ENCODE measurements at regions not wholly inside any gene's neighbourhood (a gene's known extent, or its start where the extent isn't known, plus 50 kb on each side); places are given as distances from the start of the nearest gene placed in this dataset.

DNA sequence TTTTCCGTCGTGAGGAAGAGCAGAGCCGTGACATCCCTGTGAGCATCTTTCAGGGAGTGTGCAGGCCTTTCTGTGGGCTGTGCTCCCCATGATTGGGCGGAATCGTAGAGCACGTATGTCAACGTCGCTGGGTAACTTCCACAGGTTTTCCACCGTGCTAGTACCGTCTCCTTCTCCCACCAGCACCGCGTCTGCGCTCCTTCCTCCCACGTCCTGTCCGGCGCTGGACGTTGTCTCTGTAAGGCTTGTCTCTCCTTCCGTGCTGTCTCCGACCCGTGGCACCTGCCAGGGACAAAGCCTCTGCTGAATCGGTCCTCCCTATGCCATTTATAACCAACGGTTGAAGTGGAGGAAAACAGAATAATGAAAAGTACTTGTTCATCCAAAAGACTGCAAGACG lies 386.7 kb downstream of the BRD1 start:
- Mint-ChIP-seq H3K27ac (no peak overlapping the region), H3K36me3 (ENCODE audit: low read depth) (peaks cover 2% of the 10 kb centered on the region), H3K9me3 (no peaks in the 10 kb centered on the region), H3K4me3 (no peak overlapping the region), H3K27me3 (no peaks in the 10 kb centered on the region), H3K4me1 (no peaks in the 10 kb centered on the region)
- no peak for DNase-seq
- ChIA-PET POLR2A (no interaction called here), CTCF (no interaction called here)

DNA sequence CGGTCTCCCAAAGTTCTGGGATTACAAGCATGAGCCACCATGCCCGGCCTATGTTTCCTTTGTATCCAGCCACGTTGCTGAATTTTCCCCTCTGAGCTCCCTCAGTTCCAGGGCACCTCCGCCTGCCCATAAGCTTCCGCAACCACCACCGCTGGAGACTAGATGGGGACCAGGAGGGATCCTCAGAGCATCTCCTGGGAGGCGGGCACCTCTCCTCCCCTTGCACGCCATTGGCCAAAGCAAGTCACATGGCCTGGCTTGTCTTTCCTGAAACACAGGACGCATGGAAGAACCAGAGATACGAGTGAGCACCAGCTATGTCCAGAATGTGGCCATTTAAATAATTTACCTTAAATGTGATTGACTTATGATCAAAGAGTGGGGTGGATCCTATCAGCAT lies 388.3 kb downstream of the BRD1 start:
- ChIA-PET CTCF (no interaction called here), POLR2A (no interaction called here)
- H3K36me3 Mint-ChIP-seq (ENCODE audit: low read depth), result peaks cover 2% of the 10 kb centered on the region
- H3K9me3 Mint-ChIP-seq, result no peaks in the 10 kb centered on the region
- H3K27ac Mint-ChIP-seq, result no peak overlapping the region
- no peaks in the 10 kb centered on the region for H3K4me1 Mint-ChIP-seq
- no peaks in the 10 kb centered on the region for H3K27me3 Mint-ChIP-seq
- DNase-seq, result no peak
- no peak overlapping the region for H3K4me3 Mint-ChIP-seq

DNA sequence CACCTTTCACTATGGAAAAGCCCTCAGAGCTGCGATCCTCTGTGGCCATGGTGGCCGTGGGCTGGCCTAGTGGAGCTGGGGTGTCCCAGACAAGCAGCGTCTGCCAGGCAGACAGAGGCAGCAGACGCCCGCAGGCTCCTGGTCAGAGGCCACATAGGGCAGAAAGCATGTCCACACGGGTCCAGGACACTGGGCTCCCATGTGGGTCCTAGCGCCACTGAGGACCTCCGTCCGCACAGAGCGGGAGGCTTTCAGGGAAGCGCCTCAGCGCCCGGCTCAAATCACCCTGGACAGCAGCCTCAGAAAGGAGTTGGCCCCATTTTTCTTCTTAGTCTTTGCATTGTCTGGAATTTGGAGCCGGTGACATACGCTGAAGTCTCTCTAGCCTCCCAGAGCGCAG lies 389.7 kb downstream of the BRD1 start:
- H3K36me3 Mint-ChIP-seq (ENCODE audit: low read depth), result peaks cover 2% of the 10 kb centered on the region
- no peaks in the 10 kb centered on the region for H3K27me3 Mint-ChIP-seq
- no peak overlapping the region for H3K4me3 Mint-ChIP-seq
- no peaks in the 10 kb centered on the region for H3K9me3 Mint-ChIP-seq
- POLR2A ChIA-PET, result no interaction called here
- CTCF ChIA-PET, result no interaction called here
- no peaks in the 10 kb centered on the region for H3K4me1 Mint-ChIP-seq
- DNase-seq, result no peak
- H3K27ac Mint-ChIP-seq, result no peak overlapping the region

DNA sequence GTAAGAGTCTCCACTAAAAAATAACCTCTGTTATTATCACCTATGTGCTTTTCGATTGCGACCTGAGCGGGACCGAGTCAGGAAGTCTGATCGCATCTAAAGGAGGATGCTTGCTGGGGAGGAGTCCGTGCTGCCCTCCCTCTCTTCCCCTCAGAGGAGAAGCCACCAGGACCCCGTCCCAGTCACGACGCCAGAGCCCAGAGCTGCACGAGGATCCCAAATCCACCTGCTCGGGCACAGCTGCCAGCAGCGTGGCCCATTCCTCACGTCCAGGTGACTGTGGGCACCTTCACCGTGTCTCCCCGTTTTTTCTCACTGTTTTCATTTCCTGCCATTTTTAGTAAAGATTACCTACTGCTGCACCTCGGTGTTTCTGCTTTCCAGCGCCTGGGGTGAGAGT lies 390.3 kb downstream of the BRD1 start:
- H3K9me3 Mint-ChIP-seq, result no peaks in the 10 kb centered on the region
- peaks cover 2% of the 10 kb centered on the region for H3K36me3 Mint-ChIP-seq (ENCODE audit: low read depth)
- no peaks in the 10 kb centered on the region for H3K4me1 Mint-ChIP-seq
- no peak for DNase-seq
- H3K4me3 Mint-ChIP-seq, result no peak overlapping the region
- POLR2A ChIA-PET, result no interaction called here
- CTCF ChIA-PET, result no interaction called here
- no peaks in the 10 kb centered on the region for H3K27me3 Mint-ChIP-seq
- H3K27ac Mint-ChIP-seq, result no peak overlapping the region

DNA sequence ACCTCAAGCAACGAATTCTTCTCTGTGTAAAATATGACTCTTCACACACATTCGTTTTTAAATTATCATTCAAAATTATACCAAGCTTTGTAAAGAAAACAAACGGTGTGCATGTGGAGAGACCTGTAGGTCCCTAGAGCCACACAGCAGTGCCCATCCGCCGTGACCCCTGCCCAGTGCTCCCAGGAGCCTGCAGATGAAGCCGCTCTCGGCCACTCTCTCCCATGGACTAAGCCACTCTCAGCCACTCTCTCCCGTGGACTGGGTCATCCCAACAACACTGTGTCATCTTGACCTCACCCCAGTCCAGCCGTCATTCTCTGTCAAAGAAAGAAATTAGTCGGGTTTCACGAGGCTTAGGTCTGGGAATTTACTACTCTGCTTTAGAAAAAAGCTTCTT lies 391.6 kb downstream of the BRD1 start:
- H3K27ac Mint-ChIP-seq, result no peak overlapping the region
- peaks cover 2% of the 10 kb centered on the region for H3K36me3 Mint-ChIP-seq (ENCODE audit: low read depth)
- DNase-seq, result no peak
- CTCF ChIA-PET, result no interaction called here
- no peaks in the 10 kb centered on the region for H3K9me3 Mint-ChIP-seq
- POLR2A ChIA-PET, result no interaction called here
- H3K4me1 Mint-ChIP-seq, result no peaks in the 10 kb centered on the region
- no peak overlapping the region for H3K4me3 Mint-ChIP-seq
- no peaks in the 10 kb centered on the region for H3K27me3 Mint-ChIP-seq

DNA sequence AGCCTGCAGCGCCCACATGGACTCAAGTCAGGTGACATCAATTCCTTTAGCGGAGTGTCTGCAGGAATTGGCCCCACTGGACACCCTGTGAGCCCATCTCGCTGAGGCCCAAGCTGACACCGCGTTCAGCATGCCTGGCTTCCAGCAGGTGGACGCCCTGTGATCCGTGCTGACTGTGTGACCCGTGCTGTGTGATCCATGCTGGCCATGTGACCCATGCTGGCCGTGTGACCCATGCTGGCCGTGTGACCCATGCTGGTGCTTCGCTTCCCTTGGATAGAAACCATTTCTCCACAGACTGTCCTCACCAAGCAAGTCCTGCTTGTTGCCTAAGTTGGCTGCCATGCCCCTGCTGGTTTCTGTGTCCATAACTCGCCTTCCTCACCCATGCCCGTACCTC lies 392.1 kb downstream of the BRD1 start:
- CTCF ChIA-PET, result no interaction called here
- Mint-ChIP-seq H3K4me3 (no peak overlapping the region), H3K4me1 (no peaks in the 10 kb centered on the region), H3K27ac (no peak overlapping the region), H3K9me3 (no peaks in the 10 kb centered on the region), H3K27me3 (no peaks in the 10 kb centered on the region), H3K36me3 (ENCODE audit: low read depth) (no peaks in the 10 kb centered on the region)
- DNase-seq, result no peak
- POLR2A ChIA-PET, result no interaction called here

DNA sequence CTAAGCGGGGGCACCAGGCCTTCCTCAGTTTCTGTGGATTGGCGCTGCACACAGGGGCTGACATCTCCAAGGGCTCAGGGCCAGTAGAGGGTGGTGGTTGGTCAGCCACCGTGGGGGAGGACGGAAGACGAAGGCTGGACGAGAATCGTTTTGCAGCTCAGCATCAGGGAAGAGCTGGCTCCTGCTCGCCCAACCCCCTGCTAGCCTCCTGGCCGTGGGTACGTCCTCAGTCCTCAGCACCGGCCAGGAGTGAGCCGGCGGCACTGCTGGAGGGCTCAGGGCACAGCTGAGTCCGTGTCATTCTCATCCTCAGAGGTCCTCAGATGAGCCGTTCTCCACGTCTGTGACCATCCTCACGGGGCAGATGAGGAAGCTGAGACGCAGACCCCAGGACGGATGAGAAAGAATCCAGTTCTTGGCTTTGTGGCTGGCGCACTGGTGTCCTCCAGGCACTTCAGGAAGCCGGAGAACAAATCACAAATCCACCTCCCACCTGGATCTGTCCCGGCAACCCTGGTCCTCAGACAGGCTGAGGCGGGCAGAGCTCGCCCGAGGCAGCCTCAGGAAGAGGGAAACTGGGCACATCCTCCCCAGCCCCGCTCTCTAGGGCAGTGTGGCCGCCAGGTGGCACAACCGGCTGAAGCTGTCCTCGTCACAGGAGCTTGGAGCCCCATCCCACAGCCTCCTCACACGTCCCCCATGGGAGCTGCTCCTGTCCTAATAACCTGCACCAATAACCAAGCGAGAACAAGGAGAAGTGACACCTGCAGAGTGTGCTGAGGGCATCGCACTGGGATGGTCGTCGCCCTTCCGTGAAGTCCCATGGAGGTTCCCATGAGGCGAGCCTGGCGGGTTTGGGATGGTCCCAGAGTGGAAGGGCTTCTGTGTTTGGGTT lies 393.7 kb downstream of the BRD1 start:
- Mint-ChIP-seq H3K4me1 (no peaks in the 10 kb centered on the region), H3K9me3 (no peaks in the 10 kb centered on the region), H3K36me3 (ENCODE audit: low read depth) (no peaks in the 10 kb centered on the region), H3K4me3 (no peak overlapping the region), H3K27ac (no peak overlapping the region), H3K27me3 (no peaks in the 10 kb centered on the region)
- ChIA-PET POLR2A (no interaction called here), CTCF (no interaction called here)
- DNase-seq, result no peak

DNA sequence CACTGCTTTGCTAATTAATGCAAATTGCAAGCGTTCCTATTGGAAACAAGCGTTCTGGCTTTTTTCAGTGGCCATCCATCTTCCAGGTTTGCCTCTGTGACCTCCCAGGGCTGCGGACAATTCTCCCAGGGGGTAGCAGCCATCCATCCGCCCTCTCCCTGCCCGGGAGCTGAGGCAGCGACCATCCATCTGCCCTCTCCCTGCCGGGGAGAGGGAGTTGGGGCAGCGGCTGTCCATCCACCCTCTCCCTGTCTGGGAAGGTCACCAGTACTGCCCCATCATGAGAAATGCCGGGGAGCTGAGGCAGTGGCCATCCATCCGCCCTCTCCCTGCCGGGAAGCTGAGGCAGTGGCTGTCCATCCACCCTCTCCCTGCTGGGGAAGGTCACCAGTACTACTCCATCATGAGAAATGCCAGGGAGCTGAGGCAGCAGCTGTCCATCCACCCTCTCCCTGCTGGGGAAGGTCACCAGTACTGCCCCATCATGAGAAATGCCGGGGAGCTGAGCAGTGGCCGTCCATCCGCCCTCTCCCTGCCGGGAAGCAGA lies 394.7 kb downstream of the BRD1 start:
- Mint-ChIP-seq H3K27me3 (no peaks in the 10 kb centered on the region), H3K4me3 (no peak overlapping the region), H3K36me3 (ENCODE audit: low read depth) (no peaks in the 10 kb centered on the region), H3K27ac (no peak overlapping the region), H3K9me3 (no peaks in the 10 kb centered on the region), H3K4me1 (no peaks in the 10 kb centered on the region)
- no peak for DNase-seq
- CTCF ChIA-PET, result no interaction called here
- POLR2A ChIA-PET, result no interaction called here

DNA sequence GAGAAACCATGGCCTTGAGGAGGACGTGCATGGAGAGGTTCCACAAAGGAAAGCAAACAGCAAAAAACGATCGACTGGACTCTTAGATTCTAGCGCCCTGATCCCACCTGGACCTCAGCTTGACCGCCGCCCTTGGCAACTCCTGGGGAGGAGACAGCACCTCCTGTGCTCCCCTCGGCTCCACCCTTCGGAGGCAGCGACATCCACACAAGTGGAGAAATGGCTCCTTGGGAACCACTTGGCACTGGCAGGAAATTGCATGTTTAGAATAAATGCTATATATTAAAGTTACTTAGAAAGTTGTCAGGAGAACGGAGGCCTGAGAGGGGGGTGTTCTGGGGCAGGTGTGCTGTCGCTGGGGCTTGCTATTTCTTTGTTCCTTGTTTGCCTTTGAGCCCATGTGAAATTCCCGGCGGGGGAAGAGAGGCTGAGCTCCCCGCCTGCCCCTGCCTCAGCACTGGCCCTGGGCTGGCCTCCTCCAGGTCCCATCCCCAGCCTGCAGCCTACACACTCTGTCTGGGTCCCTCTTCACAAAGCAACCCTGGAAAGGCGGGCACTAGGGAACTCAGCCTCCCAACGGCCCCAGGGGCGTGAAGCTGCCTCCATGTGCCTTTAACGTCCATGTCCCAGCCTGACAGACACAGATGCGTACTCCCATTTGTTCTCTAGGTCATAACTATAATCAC lies 395.3 kb downstream of the BRD1 start:
- DNase-seq, result no peak
- no peak overlapping the region for H3K27ac Mint-ChIP-seq
- H3K9me3 Mint-ChIP-seq, result no peaks in the 10 kb centered on the region
- no peaks in the 10 kb centered on the region for H3K36me3 Mint-ChIP-seq (ENCODE audit: low read depth)
- H3K27me3 Mint-ChIP-seq, result no peaks in the 10 kb centered on the region
- CTCF ChIA-PET, result interaction anchor here (0.7 kb wide), 1 partner anchor 280 kb away, joined by 3 read pairs; no protein-coding TSS in a partner anchor
- no peak overlapping the region for H3K4me3 Mint-ChIP-seq
- no peaks in the 10 kb centered on the region for H3K4me1 Mint-ChIP-seq
- POLR2A ChIA-PET, result interaction anchor here (0.6 kb wide), 1 partner anchor 56 kb away, joined by 4 read pairs; no protein-coding TSS in a partner anchor

DNA sequence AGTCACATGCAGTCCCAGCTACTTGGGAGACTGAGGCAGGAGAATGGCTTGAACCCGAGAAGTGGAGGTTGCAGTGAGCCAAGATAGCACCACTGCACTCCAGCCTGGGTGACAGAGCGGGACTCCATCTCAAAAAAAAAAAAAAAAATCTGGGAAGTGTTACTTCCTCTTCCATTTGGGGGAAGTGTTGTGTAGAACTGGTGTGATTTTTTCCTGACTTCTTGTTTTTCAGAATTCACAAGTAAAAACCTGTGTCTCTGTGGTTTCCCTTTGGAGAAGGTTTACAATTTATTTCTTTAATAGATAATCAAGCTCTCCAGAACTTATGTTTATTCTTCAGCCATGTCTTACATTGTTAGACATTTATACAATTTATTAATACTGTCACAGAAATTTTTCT lies 396.1 kb downstream of the BRD1 start:
- no peaks in the 10 kb centered on the region for H3K4me1 Mint-ChIP-seq
- DNase-seq, result no peak
- no peaks in the 10 kb centered on the region for H3K27me3 Mint-ChIP-seq
- ChIA-PET CTCF (interaction anchor here (0.7 kb wide), 1 partner anchor 280 kb away, joined by 3 read pairs; no protein-coding TSS in a partner anchor), POLR2A (interaction anchor here (0.6 kb wide), 1 partner anchor 55 kb away, joined by 4 read pairs; no protein-coding TSS in a partner anchor)
- H3K9me3 Mint-ChIP-seq, result no peaks in the 10 kb centered on the region
- no peaks in the 10 kb centered on the region for H3K36me3 Mint-ChIP-seq (ENCODE audit: low read depth)
- no peak overlapping the region for H3K4me3 Mint-ChIP-seq
- no peak overlapping the region for H3K27ac Mint-ChIP-seq

DNA sequence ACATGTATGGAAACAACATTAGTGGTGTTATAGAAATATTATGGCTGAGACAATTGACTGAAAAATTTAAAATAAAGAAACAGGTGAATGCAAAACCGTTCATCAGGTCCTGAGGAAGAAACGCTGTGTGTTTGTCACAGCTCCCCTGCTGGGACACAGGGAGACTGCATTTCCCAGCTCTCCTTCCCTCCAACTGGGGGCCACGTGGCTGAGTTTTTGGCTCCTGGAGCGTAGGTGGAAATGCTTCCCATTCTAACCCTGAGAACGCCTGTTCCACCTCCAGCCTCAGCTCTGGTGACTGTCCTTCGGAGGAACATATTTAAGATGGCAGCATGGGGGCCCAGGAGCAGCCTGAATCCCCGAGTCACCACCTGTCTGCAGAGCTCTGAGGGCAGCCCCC lies 398.6 kb downstream of the BRD1 start:
- CTCF ChIA-PET, result no interaction called here
- H3K4me3 Mint-ChIP-seq, result no peak overlapping the region
- H3K4me1 Mint-ChIP-seq, result no peaks in the 10 kb centered on the region
- no peaks in the 10 kb centered on the region for H3K9me3 Mint-ChIP-seq
- no peak overlapping the region for H3K27ac Mint-ChIP-seq
- POLR2A ChIA-PET, result no interaction called here
- no peak for DNase-seq
- H3K27me3 Mint-ChIP-seq, result no peaks in the 10 kb centered on the region
- H3K36me3 Mint-ChIP-seq (ENCODE audit: low read depth), result no peaks in the 10 kb centered on the region

DNA sequence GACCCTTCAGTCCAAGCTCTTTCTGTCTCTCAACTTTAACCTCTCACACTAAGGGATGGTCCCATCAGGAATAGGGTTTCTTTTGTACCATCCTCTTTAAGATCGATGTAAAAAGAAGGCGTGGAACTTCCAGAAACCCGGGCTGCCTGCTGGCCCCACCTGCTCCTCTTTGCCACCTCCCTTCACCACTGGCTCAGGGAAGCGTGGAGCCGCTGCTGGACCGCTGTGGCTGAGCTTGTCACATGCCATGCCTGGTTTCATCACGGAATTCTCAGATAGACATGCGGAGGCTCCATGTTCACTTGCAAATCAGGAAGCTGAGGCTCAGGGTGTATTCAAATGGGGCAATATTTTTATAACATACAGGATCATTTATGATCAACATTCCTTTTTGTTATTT lies 399.7 kb downstream of the BRD1 start:
- H3K27me3 Mint-ChIP-seq, result no peaks in the 10 kb centered on the region
- H3K9me3 Mint-ChIP-seq, result no peaks in the 10 kb centered on the region
- H3K4me1 Mint-ChIP-seq, result no peaks in the 10 kb centered on the region
- no peaks in the 10 kb centered on the region for H3K36me3 Mint-ChIP-seq (ENCODE audit: low read depth)
- H3K4me3 Mint-ChIP-seq, result no peak overlapping the region
- DNase-seq, result no peak
- POLR2A ChIA-PET, result no interaction called here
- no peak overlapping the region for H3K27ac Mint-ChIP-seq
- CTCF ChIA-PET, result no interaction called here

DNA sequence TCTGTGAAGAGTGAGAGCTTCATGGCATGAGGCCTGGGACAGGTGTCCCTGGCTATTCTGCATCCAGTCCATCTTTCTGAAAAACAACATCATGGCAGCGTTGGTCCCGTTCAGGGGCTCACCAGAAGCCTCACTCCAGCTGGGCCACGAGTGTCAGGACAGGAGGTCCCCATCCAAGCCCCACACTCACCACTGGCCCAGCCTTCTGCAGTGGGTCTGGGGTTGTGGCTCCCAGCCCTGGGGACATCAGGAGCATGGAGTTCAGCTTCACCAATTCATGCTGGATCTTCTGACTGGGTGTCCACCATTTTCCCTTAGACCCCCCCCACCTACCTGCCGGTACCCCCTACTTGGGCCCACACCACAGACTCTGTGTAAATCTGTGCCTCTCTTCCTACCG lies 400.3 kb downstream of the BRD1 start:
- H3K36me3 Mint-ChIP-seq (ENCODE audit: low read depth), result no peaks in the 10 kb centered on the region
- ChIA-PET POLR2A (no interaction called here), CTCF (no interaction called here)
- no peaks in the 10 kb centered on the region for H3K9me3 Mint-ChIP-seq
- DNase-seq, result no peak
- H3K4me3 Mint-ChIP-seq, result no peak overlapping the region
- H3K4me1 Mint-ChIP-seq, result no peaks in the 10 kb centered on the region
- H3K27me3 Mint-ChIP-seq, result no peaks in the 10 kb centered on the region
- H3K27ac Mint-ChIP-seq, result no peak overlapping the region

Measured in activated CD4-positive, alpha-beta T cell treated with anti-CD3 and anti-CD28 coated beads, Interleukin-2, amount 10 ng/mL, durations not matched to agents 7 days and 5 days (primary cell).